Panc1 (cell line): ENCODE measurements at regions not wholly inside any gene's neighbourhood (a gene's known extent, or its start where the extent isn't known, plus 50 kb on each side); places are given as distances from the start of the nearest gene placed in this dataset.

Experiments
- ATAC-seq: fragments of 200-7000 bp; cut with Tn5 transposase; 2 replicates; pipeline ENCODE4 v1.9.1; 2020; ENCODE audit warnings: mild to moderate bottlenecking, moderate library complexity
- BruUV-seq: library from RNA; stranded (reverse); fragments of 400-500 nt; replicated peaks from 2 replicates; lab custom pipeline; 2021; lab: Mats Ljungman, UMichigan
- CTCF ChIA-PET: fragments of 300-600 bp; sonication (Branson Sonifier 250); formaldehyde crosslinking; loops from one replicate; lab custom pipeline; 2022; ENCODE audit warnings: antibody characterized with exemption; lab: Charles Lee
- POLR2A ChIA-PET: fragments of 300-600 bp; sonication (Branson Sonifier 250); formaldehyde crosslinking; loops from one replicate; lab custom pipeline; 2022; ENCODE audit warnings: antibody characterized with exemption; lab: Charles Lee
- DNase-seq: peaks from one replicate; pipeline ENCODE4 v3.0.0-alpha.2; 2010; ENCODE audit warnings: low read depth, low spot score
- H3K27ac ChIP-seq: 2 replicates; pipeline ENCODE4 v1.5.1; 2011; ENCODE audit warnings: mild to moderate bottlenecking, low read length, inconsistent platforms
- H3K27me3 ChIP-seq: fragments of 200-500 bp; sonication (Bioruptor generic); 2 replicates; pipeline ENCODE4 v1.6.0; 2014; ENCODE audit warnings: low read length, inconsistent platforms; ENCODE audit not compliant: control insufficient read depth, insufficient read depth
- H3K36me3 ChIP-seq: fragments of 200-500 bp; sonication (Bioruptor generic); 2 replicates; pipeline ENCODE4 v1.5.1; 2014; ENCODE audit warnings: inconsistent platforms, mild to moderate bottlenecking, low read length, moderate library complexity; ENCODE audit not compliant: control insufficient read depth, insufficient read depth
- H3K4me1 ChIP-seq: 2 replicates; pipeline ENCODE4 v1.5.1; 2011; ENCODE audit warnings: inconsistent platforms, mild to moderate bottlenecking, low read length, moderate library complexity; ENCODE audit not compliant: control insufficient read depth, insufficient read depth
- H3K4me3 ChIP-seq, 2 experiments: 2 replicates each; pipeline ENCODE4 v1.5.1; 2011 to 2012; ENCODE audit warnings: low read depth in 2 of 2, low read length in 2 of 2, mild to moderate bottlenecking in 2 of 2, inconsistent platforms in 1 of 2, moderate library complexity in 1 of 2
- H3K9me3 ChIP-seq: fragments of 200-500 bp; sonication (Bioruptor generic); 2 replicates; pipeline ENCODE4 v1.5.1; 2014; ENCODE audit warnings: low read depth, mild to moderate bottlenecking, inconsistent platforms, low read length, moderate library complexity; ENCODE audit not compliant: control insufficient read depth, insufficient read depth
- CTCF ChIP-seq: fragments of 450-650 bp; IDR thresholded peaks from 2 replicates; pipeline ENCODE4 v1.5.1; 2017; ENCODE audit warnings: mild to moderate bottlenecking
- POLR2AphosphoS5 ChIP-seq: IDR thresholded peaks from 2 replicates; pipeline ENCODE4 v1.6.1; 2012; ENCODE audit warnings: mild to moderate bottlenecking, low read depth, low read length, moderate library complexity
- REST ChIP-seq, 2 experiments: IDR thresholded peaks; 2 replicates each; pipeline ENCODE4 v1.6.1; 2011 to 2012; ENCODE audit warnings: low read depth in 2 of 2, control low read depth in 1 of 2, low read length in 1 of 2, mild to moderate bottlenecking in 1 of 2, moderate library complexity in 1 of 2; ENCODE audit not compliant: insufficient read depth in 1 of 2
- SIN3A ChIP-seq: IDR thresholded peaks from 2 replicates; pipeline ENCODE4 v1.6.1; 2012; ENCODE audit warnings: low read depth, mild to moderate bottlenecking, low read length, moderate library complexity, borderline replicate concordance; ENCODE audit not compliant: insufficient read depth
- TCF7L2 ChIP-seq: IDR thresholded peaks from 2 replicates; pipeline ENCODE4 v1.6.1; 2011; ENCODE audit warnings: mild to moderate bottlenecking, low read depth, low read length, inconsistent platforms
- in situ Hi-C: cut with HindIII; loops from 2 replicates; pipeline ENCODE4 v1.10.0; 2016; ENCODE audit warnings: low sequenced_read_pairs, low pct_unique_long_range_greater_than_20kb
- intact Hi-C: fragments of 100-400 bp; cut with micrococcal nuclease; formaldehyde crosslinking; loops from one replicate; pipeline ENCODE4 v1.10.0; 2022; ENCODE audit not compliant: unreplicated experiment

GRCh38 chr4:14096396-14096965 lies 469.0 kb upstream of the BOD1L1 start:
- H3K4me1 ChIP-seq = no peaks in the 10 kb centered on the region
- H3K36me3 ChIP-seq = no peaks in the 10 kb centered on the region
- in situ Hi-C loops = no loop called here
- H3K27ac ChIP-seq = no peak overlapping the region
- POLR2A ChIA-PET = no interaction called here
- no TSS peak for BruUV-seq
- no peak overlapping the region for H3K4me3 ChIP-seq
- no peaks in the 10 kb centered on the region for H3K9me3 ChIP-seq
- CTCF ChIA-PET = no interaction called here
- DNase-seq (no peak), ATAC-seq (no peak)
- H3K27me3 ChIP-seq = no peaks in the 10 kb centered on the region
- intact Hi-C loops = no loop called here
- no peak for TF ChIP-seq POLR2AphosphoS5
- no peak for TF ChIP-seq REST (IDR thresholded peaks at IDR 0.05; ENCODE audit: insufficient read depth in 1 of 2, low read depth in 2 of 2, low read length in 1 of 2)
- no peak for TF ChIP-seq CTCF
- TF ChIP-seq TCF7L2 = no peak
- TF ChIP-seq SIN3A = no peak

GRCh38 chr4:14100349-14100748 lies 472.8 kb upstream of the BOD1L1 start:
- CTCF ChIA-PET = no interaction called here
- no peak overlapping the region for H3K27ac ChIP-seq
- no TSS peak for BruUV-seq
- in situ Hi-C loops = no loop called here
- H3K4me1 ChIP-seq = no peaks in the 10 kb centered on the region
- POLR2A ChIA-PET = no interaction called here
- TF ChIP-seq POLR2AphosphoS5 = no peak
- TF ChIP-seq REST (IDR thresholded peaks at IDR 0.05; ENCODE audit: insufficient read depth in 1 of 2, low read depth in 2 of 2, low read length in 1 of 2) = no peak
- no peak for TF ChIP-seq SIN3A
- no peak for TF ChIP-seq CTCF
- no peak for TF ChIP-seq TCF7L2
- ATAC-seq = no peak
- intact Hi-C loops = no loop called here
- no peaks in the 10 kb centered on the region for H3K27me3 ChIP-seq
- no peak for DNase-seq
- no peak overlapping the region for H3K4me3 ChIP-seq
- no peaks in the 10 kb centered on the region for H3K9me3 ChIP-seq
- H3K36me3 ChIP-seq = no peaks in the 10 kb centered on the region
